ENCODE measurements at regions not wholly inside any gene's neighbourhood (a gene's known extent, or its start where the extent isn't known, plus 50 kb on each side); places are given as distances from the start of the nearest gene placed in this dataset.

DNA sequence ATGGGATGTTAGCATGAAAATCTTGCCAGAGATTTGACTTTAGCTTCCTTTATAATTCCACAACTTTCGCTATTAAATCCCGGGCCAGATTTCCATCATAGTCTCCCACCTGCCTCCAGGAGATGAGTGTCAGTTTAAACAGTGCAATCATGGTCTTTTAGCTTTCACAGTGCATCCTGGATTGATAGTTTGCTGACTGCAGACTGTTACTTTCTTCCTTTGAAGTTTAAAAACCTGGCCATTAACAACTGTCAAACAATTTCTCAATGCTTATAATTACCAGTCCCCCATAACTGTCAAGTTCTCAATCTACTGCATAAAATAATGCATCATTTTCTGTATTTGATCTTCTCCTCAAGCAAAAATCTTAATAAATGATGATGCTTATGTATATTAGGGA lies 108.4 kb upstream of the FSTL5 start:
- TF ChIP-seq, protein P1, sequence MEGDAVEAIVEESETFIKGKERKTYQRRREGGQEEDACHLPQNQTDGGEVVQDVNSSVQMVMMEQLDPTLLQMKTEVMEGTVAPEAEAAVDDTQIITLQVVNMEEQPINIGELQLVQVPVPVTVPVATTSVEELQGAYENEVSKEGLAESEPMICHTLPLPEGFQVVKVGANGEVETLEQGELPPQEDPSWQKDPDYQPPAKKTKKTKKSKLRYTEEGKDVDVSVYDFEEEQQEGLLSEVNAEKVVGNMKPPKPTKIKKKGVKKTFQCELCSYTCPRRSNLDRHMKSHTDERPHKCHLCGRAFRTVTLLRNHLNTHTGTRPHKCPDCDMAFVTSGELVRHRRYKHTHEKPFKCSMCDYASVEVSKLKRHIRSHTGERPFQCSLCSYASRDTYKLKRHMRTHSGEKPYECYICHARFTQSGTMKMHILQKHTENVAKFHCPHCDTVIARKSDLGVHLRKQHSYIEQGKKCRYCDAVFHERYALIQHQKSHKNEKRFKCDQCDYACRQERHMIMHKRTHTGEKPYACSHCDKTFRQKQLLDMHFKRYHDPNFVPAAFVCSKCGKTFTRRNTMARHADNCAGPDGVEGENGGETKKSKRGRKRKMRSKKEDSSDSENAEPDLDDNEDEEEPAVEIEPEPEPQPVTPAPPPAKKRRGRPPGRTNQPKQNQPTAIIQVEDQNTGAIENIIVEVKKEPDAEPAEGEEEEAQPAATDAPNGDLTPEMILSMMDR (IDR thresholded peaks at IDR 0.05; ENCODE audit: control extremely low read depth in 1 of 3, insufficient read depth in 1 of 3, low read depth in 1 of 3, low read length in 3 of 3): no peak
- TF ChIP-seq SIN3A (conservative IDR thresholded peaks at IDR 0.05 in 1 of 2, IDR thresholded peaks at IDR 0.05 in 1 of 2; ENCODE audit: low read depth in 1 of 2, low read length in 2 of 2) (no peak), GABPA (IDR thresholded peaks at IDR 0.05; ENCODE audit: borderline replicate concordance, insufficient read depth, low read length) (no peak), EZH2 (IDR thresholded peaks at IDR 0.05; ENCODE audit: low read depth, low read length, severe bottlenecking) (no peak), NRF1 (IDR thresholded peaks at IDR 0.05; ENCODE audit: low read depth, low read length) (no peak), TAF1 (IDR thresholded peaks at IDR 0.05; ENCODE audit: low read depth, low read length) (no peak), POLR2AphosphoS5 (IDR thresholded peaks at IDR 0.05; ENCODE audit: low read depth, low read length) (no peak)

Measured in H1 (cell line).